CD14-positive monocyte (primary cell): ENCODE measurements at regions not wholly inside any gene's neighbourhood (a gene's known extent, or its start where the extent isn't known, plus 50 kb on each side); places are given as distances from the start of the nearest gene placed in this dataset.
"Not testable (repeated sequence)": the region's sequence is repeated elsewhere in the genome, so short reads cannot be mapped to it uniquely, and the experiment has no call there.

Experiments used
- DNase-seq, 3 donors: peaks; one replicate each; pipeline ENCODE4 v3.0.0-alpha.2; 2011 to 2022
- H2AFZ ChIP-seq: 2 replicates; pipeline ENCODE4 v1.6.0; 2012; ENCODE audit warnings: mild to moderate bottlenecking, low read depth, low read length, inconsistent platforms; ENCODE audit not compliant: insufficient read depth, poor library complexity, severe bottlenecking
- H3K27ac ChIP-seq, 2 donors: 1 replicate in 1 of 2; 2 replicates in 1 of 2; pipeline ENCODE4 v1.5.1; 2012 to 2013; ENCODE audit warnings: low read length in 2 of 2, control low read depth in 1 of 2, inconsistent platforms in 1 of 2, low read depth in 1 of 2, mild to moderate bottlenecking in 1 of 2
- H3K27me3 ChIP-seq, 2 donors: one replicate each; pipeline versions ENCODE4 v1.6.0 to v1.6.1; 2011 to 2013; ENCODE audit warnings: low read length in 2 of 2; ENCODE audit not compliant: control insufficient read depth in 2 of 2, insufficient read depth in 2 of 2
- H3K36me3 ChIP-seq, 2 donors: replicated peaks in 1 of 2; 1 replicate in 1 of 2; 2 replicates in 1 of 2; pipeline versions ENCODE4 v1.5.1 to v1.6.1; 2012 to 2013; ENCODE audit warnings: low read length in 2 of 2, control low read depth in 1 of 2, inconsistent platforms in 1 of 2, mild to moderate bottlenecking in 1 of 2; ENCODE audit not compliant: insufficient read depth in 2 of 2, control insufficient read depth in 1 of 2
- H3K4me1 ChIP-seq, 2 donors: 1 replicate in 1 of 2; 2 replicates in 1 of 2; pipeline versions ENCODE4 v1.5.1 to v1.6.1; 2012 to 2013; ENCODE audit warnings: low read length in 2 of 2, control low read depth in 1 of 2, inconsistent platforms in 1 of 2, mild to moderate bottlenecking in 1 of 2, moderate library complexity in 1 of 2; ENCODE audit not compliant: insufficient read depth in 2 of 2, control insufficient read depth in 1 of 2
- H3K4me2 ChIP-seq: replicated peaks from 2 replicates; pipeline ENCODE3; 2012; ENCODE audit warnings: low read length, moderate library complexity, mild to moderate bottlenecking; ENCODE audit not compliant: poor library complexity, severe bottlenecking; ENCODE audit errors: extremely low read depth
- H3K4me3 ChIP-seq, 3 experiments: fragments of 200-600 bp in 1 of 3; sonication (generic) in 1 of 3; replicated peaks in 1 of 3; 1 replicate in 2 of 3; 2 replicates in 1 of 3; pipeline ENCODE4 v1.5.1; 2011 to 2013; ENCODE audit warnings: low read length in 3 of 3, mild to moderate bottlenecking in 3 of 3, control low read depth in 2 of 3, low read depth in 2 of 3, inconsistent platforms in 1 of 3, moderate library complexity in 1 of 3
- H3K79me2 ChIP-seq: 2 replicates; pipeline ENCODE4 v1.6.0; 2012; ENCODE audit warnings: mild to moderate bottlenecking, control low read depth, inconsistent platforms, low read length, moderate library complexity; ENCODE audit not compliant: insufficient read depth
- H3K9ac ChIP-seq: 2 replicates; pipeline ENCODE4 v1.6.0; 2017; ENCODE audit warnings: low read length, mild to moderate bottlenecking; ENCODE audit not compliant: insufficient read depth, poor library complexity, severe bottlenecking
- H3K9me3 ChIP-seq, 2 donors: replicated peaks in 1 of 2; 1 replicate in 1 of 2; 2 replicates in 1 of 2; pipeline versions ENCODE4 v1.5.1 to v1.6.1; 2012 to 2013; ENCODE audit warnings: low read length in 2 of 2, control low read depth in 1 of 2; ENCODE audit not compliant: control insufficient read depth in 1 of 2, insufficient read depth in 1 of 2
- H4K20me1 ChIP-seq: 2 replicates; pipeline ENCODE4 v1.6.0; 2012; ENCODE audit warnings: mild to moderate bottlenecking, low read length, control low read depth, moderate library complexity; ENCODE audit not compliant: insufficient read depth
- H3K27ac Mint-ChIP-seq, 7 donors: one replicate each; pipeline ENCODE4 v1.8.0; 2020; ENCODE audit warnings: mild to moderate bottlenecking in 7 of 7, mixed read lengths in 7 of 7, moderate library complexity in 6 of 7, inconsistent platforms in 2 of 7
- H3K27me3 Mint-ChIP-seq, 3 donors: one replicate each; pipeline ENCODE4 v1.8.0; 2021 to 2022; ENCODE audit warnings: low read depth in 3 of 3, mild to moderate bottlenecking in 3 of 3, mixed read lengths in 3 of 3, moderate library complexity in 3 of 3, inconsistent platforms in 1 of 3
- H3K36me3 Mint-ChIP-seq, 2 donors: one replicate each; pipeline ENCODE4 v1.8.0; 2020; ENCODE audit warnings: mixed read lengths in 2 of 2, inconsistent platforms in 1 of 2, mild to moderate bottlenecking in 1 of 2
- H3K4me1 Mint-ChIP-seq: one replicate; pipeline ENCODE4 v1.8.0; 2020; ENCODE audit warnings: mild to moderate bottlenecking, mixed read lengths
- H3K4me3 Mint-ChIP-seq, 2 donors: one replicate each; pipeline ENCODE4 v1.8.0; 2020; ENCODE audit warnings: mild to moderate bottlenecking in 2 of 2, mixed read lengths in 2 of 2, moderate library complexity in 1 of 2
- H3K9me3 Mint-ChIP-seq, 7 donors: one replicate each; pipeline ENCODE4 v1.8.0; 2020 to 2022; ENCODE audit warnings: mixed read lengths in 7 of 7, mild to moderate bottlenecking in 6 of 7, moderate library complexity in 6 of 7, inconsistent platforms in 2 of 7
- CTCF ChIP-seq: fragments of 200-600 bp; IDR thresholded peaks from one replicate; pipeline ENCODE4 v1.8.0; 2022; ENCODE audit warnings: antibody characterized with exemption, mild to moderate bottlenecking
- WGBS: methylation state at CpG from one replicate; pipeline ENCODE4 v1.1.5; 2013; ENCODE audit warnings: missing lambda C conversion rate; ENCODE audit not compliant: insufficient coverage; 5-methylcytosine and 5-hydroxymethylcytosine counted together
- intact Hi-C, 2 donors: fragments of 100-400 bp; cut with micrococcal nuclease; formaldehyde crosslinking; loops; one replicate each; pipeline versions ENCODE4 v1.15.0 to v1.15.1; 2023

- H3K9me3 ChIP-seq: peaks cover 0 to 5% of the 10 kb centered on the region in 2 donors
- H3K4me3 Mint-ChIP-seq: no peak overlapping the region
- H3K27me3 Mint-ChIP-seq: peaks cover 2 to 13% (median 4%) of the 10 kb centered on the region in 3 donors
- H3K36me3 ChIP-seq: no peaks in the 10 kb centered on the region
- no peaks in the 10 kb centered on the region for H3K36me3 Mint-ChIP-seq
- no peak overlapping the region for H3K9ac ChIP-seq
- peaks cover 0 to 12% (median 2%) of the 10 kb centered on the region in 7 donors for H3K9me3 Mint-ChIP-seq
- no peaks in the 10 kb centered on the region for H3K79me2 ChIP-seq
- no peak for DNase-seq
- no peaks in the 10 kb centered on the region for H3K27me3 ChIP-seq
- H3K4me3 ChIP-seq: no peak overlapping the region
- H3K27ac Mint-ChIP-seq: no peak overlapping the region
- TF ChIP-seq CTCF: no peak
- H3K4me1 ChIP-seq: no peaks in the 10 kb centered on the region
- WGBS: no CpG with 5 or more reads among the region's 4 CpGs
- H2AFZ ChIP-seq: no peak overlapping the region
- H3K4me2 ChIP-seq: no peak overlapping the region
- H3K4me1 Mint-ChIP-seq: no peaks in the 10 kb centered on the region
- H4K20me1 ChIP-seq: no peaks in the 10 kb centered on the region
- intact Hi-C loops: no loop called here
- H3K27ac ChIP-seq: no peak overlapping the region
These were observed 387.3 kb downstream of the FAM72C start for GRCh38 chr1:143584508-143584907.

GRCh38 chr1:143574891-143575520, 396.8 kb downstream of the FAM72C start:
- no peak for TF ChIP-seq CTCF
- no peaks in the 10 kb centered on the region for H3K36me3 ChIP-seq

GRCh38 chr1:143572661-143573060, 399.1 kb downstream of the FAM72C start:
- H3K27me3 Mint-ChIP-seq, H3K9ac ChIP-seq, H3K4me1 ChIP-seq, intact Hi-C loops, H3K27me3 ChIP-seq, H3K4me3 Mint-ChIP-seq, H3K27ac Mint-ChIP-seq, H3K4me2 ChIP-seq, H3K4me3 ChIP-seq, H3K36me3 ChIP-seq, H3K79me2 ChIP-seq, H2AFZ ChIP-seq, DNase-seq, H3K9me3 ChIP-seq, H3K4me1 Mint-ChIP-seq, H3K36me3 Mint-ChIP-seq, H4K20me1 ChIP-seq, H3K27ac ChIP-seq: not testable (repeated sequence)
- 89% methylated on average over 3 of the region's 5 CpGs for WGBS
- H3K9me3 Mint-ChIP-seq: peaks cover 2 to 12% (median 6%) of the 10 kb centered on the region in 7 donors

More at GRCh38 chr1:143574891-143575520, 396.8 kb downstream of the FAM72C start:
- no peak overlapping the region for H3K4me2 ChIP-seq
- no peak for DNase-seq
- H2AFZ ChIP-seq: no peak overlapping the region
- H4K20me1 ChIP-seq: no peaks in the 10 kb centered on the region
- H3K27me3 ChIP-seq: no peaks in the 10 kb centered on the region
- no peak overlapping the region for H3K4me3 ChIP-seq
- H3K27me3 Mint-ChIP-seq: peaks cover 3 to 9% (median 5%) of the 10 kb centered on the region in 3 donors
- no peak overlapping the region for H3K27ac ChIP-seq
- H3K4me1 Mint-ChIP-seq: no peaks in the 10 kb centered on the region
- intact Hi-C loops: no loop called here
- no peak overlapping the region for H3K27ac Mint-ChIP-seq
- 96% methylated on average over 31 of the region's 33 CpGs for WGBS
- H3K9me3 ChIP-seq: no peaks in the 10 kb centered on the region
- H3K79me2 ChIP-seq: no peaks in the 10 kb centered on the region
- no peak overlapping the region for H3K9ac ChIP-seq
- no peak overlapping the region for H3K4me3 Mint-ChIP-seq
- H3K36me3 Mint-ChIP-seq: no peaks in the 10 kb centered on the region
- H3K9me3 Mint-ChIP-seq: peaks cover 2 to 16% (median 6%) of the 10 kb centered on the region in 7 donors
- no peaks in the 10 kb centered on the region for H3K4me1 ChIP-seq
